Neutrophil (primary cell): ENCODE measurements at regions not wholly inside any gene's neighbourhood (a gene's known extent, or its start where the extent isn't known, plus 50 kb on each side); places are given as distances from the start of the nearest gene placed in this dataset.

Experiments
- H3K27ac ChIP-seq: fragments of 200-600 bp; sonication (generic); 2 replicates; pipeline ENCODE4 v1.5.1; 2016; ENCODE audit warnings: mild to moderate bottlenecking, moderate library complexity
- H3K27me3 ChIP-seq: fragments of 200-600 bp; sonication (generic); 2 replicates; pipeline ENCODE4 v1.6.0; 2016; ENCODE audit warnings: mild to moderate bottlenecking
- H3K36me3 ChIP-seq: fragments of 200-600 bp; sonication (generic); 2 replicates; pipeline ENCODE4 v1.5.1; 2017
- H3K4me1 ChIP-seq, 2 experiments: fragments of 200-600 bp in 1 of 2; sonication (generic) in 1 of 2; 1 replicate in 1 of 2; 2 replicates in 1 of 2; pipeline versions ENCODE4 v1.5.1 to v1.6.1; 2013 to 2016; ENCODE audit warnings: low read depth in 1 of 2, low read length in 1 of 2, mild to moderate bottlenecking in 1 of 2, moderate library complexity in 1 of 2; ENCODE audit not compliant: control insufficient read depth in 1 of 2, insufficient read depth in 1 of 2
- H3K4me3 ChIP-seq, 2 experiments: fragments of 200-600 bp in 1 of 2; sonication (generic) in 1 of 2; 1 replicate in 1 of 2; 2 replicates in 1 of 2; pipeline ENCODE4 v1.5.1; 2013 to 2016; ENCODE audit warnings: low read depth in 1 of 2, low read length in 1 of 2, mild to moderate bottlenecking in 1 of 2, moderate library complexity in 1 of 2
- H3K9me3 ChIP-seq: fragments of 200-600 bp; sonication (generic); 2 replicates; pipeline ENCODE4 v1.5.1; 2016
- CTCF ChIP-seq: fragments of 200-600 bp; sonication (generic); IDR thresholded peaks from 2 replicates; pipeline ENCODE4 v1.5.1; 2016; ENCODE audit warnings: antibody characterized with exemption

GRCh38 chr1:194208674-194209073 lies 1022.3 kb upstream of the B3GALT2 start:
- Histone ChIP-seq H3K4me3 (no peak overlapping the region), H3K36me3 (no peaks in the 10 kb centered on the region)
- TF ChIP-seq CTCF = no peak

GRCh38 chr1:194196562-194196961 lies 1010.1 kb upstream of the B3GALT2 start:
- Histone ChIP-seq H3K9me3 (no peaks in the 10 kb centered on the region), H3K27me3 (no peaks in the 10 kb centered on the region), H3K4me3 (no peak overlapping the region), H3K36me3 (no peaks in the 10 kb centered on the region), H3K4me1 (no peaks in the 10 kb centered on the region), H3K27ac (no peak overlapping the region)
- no peak for TF ChIP-seq CTCF

More at GRCh38 chr1:194208674-194209073, 1022.3 kb upstream of the B3GALT2 start:
- H3K27me3 ChIP-seq = no peaks in the 10 kb centered on the region
- no peaks in the 10 kb centered on the region for H3K9me3 ChIP-seq
- no peaks in the 10 kb centered on the region for H3K4me1 ChIP-seq
- H3K27ac ChIP-seq = no peak overlapping the region

- H3K4me3 ChIP-seq = no peak overlapping the region
- no peaks in the 10 kb centered on the region for H3K9me3 ChIP-seq
- H3K36me3 ChIP-seq = no peaks in the 10 kb centered on the region
- no peaks in the 10 kb centered on the region for H3K4me1 ChIP-seq
- no peak for TF ChIP-seq CTCF
- no peaks in the 10 kb centered on the region for H3K27me3 ChIP-seq
- no peak overlapping the region for H3K27ac ChIP-seq
Observed at GRCh38 chr1:194194724-194195123, 1008.3 kb upstream of the B3GALT2 start.

GRCh38 chr1:194184974-194185373 lies 998.6 kb upstream of the B3GALT2 start:
- H3K4me1 ChIP-seq = no peaks in the 10 kb centered on the region
- no peak for TF ChIP-seq CTCF
- no peaks in the 10 kb centered on the region for H3K9me3 ChIP-seq
- no peak overlapping the region for H3K4me3 ChIP-seq
- H3K27ac ChIP-seq = no peak overlapping the region
- no peaks in the 10 kb centered on the region for H3K27me3 ChIP-seq
- no peaks in the 10 kb centered on the region for H3K36me3 ChIP-seq

- Histone ChIP-seq H3K36me3 (no peaks in the 10 kb centered on the region), H3K4me3 (no peak overlapping the region), H3K9me3 (no peaks in the 10 kb centered on the region), H3K27ac (no peak overlapping the region), H3K27me3 (no peaks in the 10 kb centered on the region), H3K4me1 (no peaks in the 10 kb centered on the region)
- TF ChIP-seq CTCF = no peak
Observed at GRCh38 chr1:194184425-194184824, 998.0 kb upstream of the B3GALT2 start.

GRCh38 chr1:194181845-194182244 lies 995.4 kb upstream of the B3GALT2 start:
- no peaks in the 10 kb centered on the region for H3K4me1 ChIP-seq

More at GRCh38 chr1:194181845-194182244, 995.4 kb upstream of the B3GALT2 start:
- Histone ChIP-seq H3K27me3 (no peaks in the 10 kb centered on the region), H3K36me3 (no peaks in the 10 kb centered on the region), H3K9me3 (no peaks in the 10 kb centered on the region), H3K27ac (no peak overlapping the region), H3K4me3 (no peak overlapping the region)
- TF ChIP-seq CTCF = no peak
